Spleen (tissue), 11 donors: ENCODE measurements at regions not wholly inside any gene's neighbourhood (a gene's known extent, or its start where the extent isn't known, plus 50 kb on each side); places are given as distances from the start of the nearest gene placed in this dataset.

Source experiments
- DNase-seq: peaks from one replicate; pipeline ENCODE4 v3.0.0-alpha.2; 2020
- H3K27ac ChIP-seq, 8 donors: fragments of 200-600 bp; sonication (generic) in 7 of 8; 1 replicate in 4 of 8; 2 replicates in 4 of 8; pipeline versions ENCODE4 v1.5.0 to v1.8.0; 2016 to 2021; ENCODE audit warnings: inconsistent platforms in 4 of 8, mild to moderate bottlenecking in 4 of 8, moderate library complexity in 1 of 8
- H3K27me3 ChIP-seq, 7 donors: fragments of 200-600 bp; sonication (generic) in 6 of 7; replicated peaks in 1 of 7; 1 replicate in 4 of 7; 2 replicates in 3 of 7; pipeline versions ENCODE4 v1.5.0 to v1.8.0; 2016 to 2021; ENCODE audit warnings: inconsistent platforms in 3 of 7, mild to moderate bottlenecking in 1 of 7
- H3K36me3 ChIP-seq, 6 donors: fragments of 200-600 bp; sonication (generic) in 5 of 6; 1 replicate in 4 of 6; 2 replicates in 2 of 6; pipeline versions ENCODE4 v1.5.0 to v1.8.0; 2016 to 2021; ENCODE audit warnings: inconsistent platforms in 2 of 6
- H3K4me1 ChIP-seq, 6 donors: fragments of 200-600 bp; sonication (generic) in 5 of 6; 1 replicate in 3 of 6; 2 replicates in 3 of 6; pipeline versions ENCODE4 v1.5.0 to v1.8.0; 2016 to 2021; ENCODE audit warnings: inconsistent platforms in 3 of 6
- H3K4me3 ChIP-seq, 8 donors: fragments of 200-600 bp; sonication (generic) in 7 of 8; 1 replicate in 4 of 8; 2 replicates in 4 of 8; pipeline versions ENCODE4 v1.5.0 to v1.8.0; 2016 to 2021; ENCODE audit warnings: inconsistent platforms in 4 of 8, mild to moderate bottlenecking in 4 of 8, moderate library complexity in 2 of 8
- H3K9me3 ChIP-seq, 8 donors: fragments of 200-600 bp; sonication (generic) in 7 of 8; 1 replicate in 4 of 8; 2 replicates in 4 of 8; pipeline versions ENCODE4 v1.5.0 to v1.8.0; 2016 to 2021; ENCODE audit warnings: inconsistent platforms in 4 of 8
- CTCF ChIP-seq, 11 experiments: fragments of 200-600 bp in 7 of 11; fragments of 450-650 bp in 4 of 11; sonication (generic) in 4 of 11; IDR thresholded peaks in 8 of 11; conservative IDR thresholded peaks in 3 of 11; 1 replicate in 7 of 11; 2 replicates in 4 of 11; pipeline versions ENCODE4 v1.4.0 to v1.8.0; 2016 to 2021; ENCODE audit warnings: antibody characterized with exemption in 11 of 11, inconsistent platforms in 4 of 11, mild to moderate bottlenecking in 1 of 11
- POLR2A ChIP-seq, 3 donors: fragments of 450-650 bp; IDR thresholded peaks; one replicate each; pipeline ENCODE4 v1.5.1; 2017; ENCODE audit warnings: antibody characterized with exemption in 3 of 3, mild to moderate bottlenecking in 1 of 3
- POLR2AphosphoS5 ChIP-seq, 3 donors: sonication (generic); formaldehyde crosslinking; IDR thresholded peaks; one replicate each; pipeline ENCODE4 v1.5.1; 2017; ENCODE audit warnings: antibody characterized with exemption in 3 of 3
- WGBS, 5 donors: extraction: QIAGEN DNeasy Blood & Tissue Kit in 3 of 5; methylation state at CpG; one replicate each; pipeline versions ENCODE4 v1.1.5 to v1.1.7; 2013 to 2018; 5-methylcytosine and 5-hydroxymethylcytosine counted together
- intact Hi-C: fragments of 100-400 bp; cut with DNase I; formaldehyde crosslinking; loops from one replicate; pipeline ENCODE4 v1.15.0; 2023; ENCODE audit warnings: low total_unique reads
- donor health status: healthy with polysubstance abuse.
- donor health status: DM: no; HTN: no; CAD: no; lungs with moderate emphysema.
- donor health status: DM: no; HTN: no; CAD: no.
- donor health status: Bipolar disorder and iron deficiency.
- donor health status: healthy.
- donor health status: DM: no; HTN: no; CAD: no.
- donor health status: DM: yes; HTN: yes; CAD: no.

- no peaks in the 10 kb centered on the region for H3K36me3 ChIP-seq
- no peak overlapping the region for H3K4me3 ChIP-seq
- TF ChIP-seq POLR2AphosphoS5 (IDR thresholded peaks at IDR 0.05): no peak
- TF ChIP-seq POLR2A (IDR thresholded peaks at IDR 0.05): no peak
- TF ChIP-seq CTCF (IDR thresholded peaks at IDR 0.05 in 8 of 11, conservative IDR thresholded peaks at IDR 0.05 in 3 of 11): no peak
- 78 to 93% (median 81%) methylated on average over 1 of the region's 1 CpG for WGBS, 5 donors
- no peak overlapping the region for H3K27ac ChIP-seq
- no peaks in the 10 kb centered on the region for H3K27me3 ChIP-seq
- intact Hi-C loops: no loop called here
- DNase-seq: no peak
- H3K4me1 ChIP-seq: no peaks in the 10 kb centered on the region
- H3K9me3 ChIP-seq: no peaks in the 10 kb centered on the region
Measured at GRCh38 chr10:64519831-64520230, 998.6 kb downstream of the REEP3 start.

- no peaks in the 10 kb centered on the region for H3K9me3 ChIP-seq
- no peak for DNase-seq
- no peaks in the 10 kb centered on the region for H3K36me3 ChIP-seq
- no peak overlapping the region for H3K27ac ChIP-seq
- H3K27me3 ChIP-seq: no peaks in the 10 kb centered on the region
- TF ChIP-seq CTCF (IDR thresholded peaks at IDR 0.05 in 8 of 11, conservative IDR thresholded peaks at IDR 0.05 in 3 of 11) (no peak), POLR2A (IDR thresholded peaks at IDR 0.05) (no peak)
- intact Hi-C loops: no loop called here
- H3K4me3 ChIP-seq: no peak overlapping the region
- WGBS, 5 donors: 69 to 90% (median 82%) methylated on average over 4 of the region's 4 CpGs
- H3K4me1 ChIP-seq: no peaks in the 10 kb centered on the region
Measured at GRCh38 chr10:64523065-64523759, 1002.0 kb downstream of the REEP3 start.

GRCh38 chr10:64528294-64529002, 1007.2 kb downstream of the REEP3 start:
- Histone ChIP-seq H3K27me3 (no peaks in the 10 kb centered on the region), H3K9me3 (no peaks in the 10 kb centered on the region), H3K4me3 (no peak overlapping the region), H3K36me3 (no peaks in the 10 kb centered on the region), H3K4me1 (no peaks in the 10 kb centered on the region), H3K27ac (no peak overlapping the region)
- TF ChIP-seq POLR2A (IDR thresholded peaks at IDR 0.05): no peak
- TF ChIP-seq POLR2AphosphoS5 (IDR thresholded peaks at IDR 0.05): no peak
- no peak for TF ChIP-seq CTCF (IDR thresholded peaks at IDR 0.05 in 8 of 11, conservative IDR thresholded peaks at IDR 0.05 in 3 of 11)
- WGBS, 5 donors: 53 to 80% (median 63%) methylated on average over 7 of the region's 7 CpGs
- intact Hi-C loops: no loop called here
- DNase-seq: no peak

- DNase-seq: no peak
- 16 to 39% (median 30%) methylated on average over 1 of the region's 1 CpG for WGBS, 5 donors
- intact Hi-C loops: no loop called here
Measured at GRCh38 chr10:64529003-64529350, 1007.8 kb downstream of the REEP3 start.

More at GRCh38 chr10:64529003-64529350, 1007.8 kb downstream of the REEP3 start:
- no peaks in the 10 kb centered on the region for H3K4me1 ChIP-seq
- H3K27ac ChIP-seq: no peak overlapping the region
- no peaks in the 10 kb centered on the region for H3K9me3 ChIP-seq
- H3K36me3 ChIP-seq: no peaks in the 10 kb centered on the region
- H3K4me3 ChIP-seq: no peak overlapping the region
- H3K27me3 ChIP-seq: no peaks in the 10 kb centered on the region
- TF ChIP-seq POLR2AphosphoS5 (IDR thresholded peaks at IDR 0.05): no peak
- TF ChIP-seq POLR2A (IDR thresholded peaks at IDR 0.05): no peak
- no peak for TF ChIP-seq CTCF (IDR thresholded peaks at IDR 0.05 in 8 of 11, conservative IDR thresholded peaks at IDR 0.05 in 3 of 11)
